ENCODE measurements at regions not wholly inside any gene's neighbourhood (a gene's known extent, or its start where the extent isn't known, plus 50 kb on each side); places are given as distances from the start of the nearest gene placed in this dataset.

GRCh38 chr13:78325585-78325984, 277.8 kb downstream of the POU4F1 start:
- no peak for DNase-seq

GRCh38 chr13:78323848-78324247, 279.5 kb downstream of the POU4F1 start:
- DNase-seq: no peak

GRCh38 chr13:78323040-78323439, 280.3 kb downstream of the POU4F1 start:
- no peak for DNase-seq

DNA sequence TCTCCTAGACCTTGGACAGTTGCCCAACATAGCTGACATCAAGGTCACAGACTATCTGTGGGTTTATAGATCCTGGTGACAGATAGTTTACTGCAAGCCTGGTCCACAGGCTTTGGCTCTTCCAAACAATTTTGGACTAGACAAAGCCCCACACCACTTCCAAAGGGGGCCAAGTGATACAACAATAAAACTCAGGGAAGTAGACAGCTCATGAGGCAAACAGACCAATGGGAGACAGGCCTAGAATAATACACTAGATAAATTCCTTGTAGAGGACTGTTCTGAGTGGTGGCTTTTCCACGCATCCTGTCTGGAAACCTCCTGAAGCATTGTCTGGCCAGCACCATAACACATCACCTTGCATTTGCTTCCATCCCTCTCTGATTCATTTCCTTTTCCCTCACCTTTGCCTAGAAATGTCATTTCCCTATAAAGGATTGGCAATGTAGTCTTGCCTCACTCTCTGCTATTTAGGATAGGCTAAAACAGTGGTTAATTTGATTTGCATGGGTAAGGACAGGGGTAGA, 284.2 kb downstream of the POU4F1 start:
- no peak for DNase-seq

- no peak for DNase-seq
These were observed 286.3 kb downstream of the POU4F1 start for GRCh38 chr13:78317030-78317429.

GRCh38 chr13:78309497-78310180, 293.7 kb downstream of the POU4F1 start:
- DNase-seq: no peak

- no peak for DNase-seq
These were observed 296.7 kb downstream of the POU4F1 start for GRCh38 chr13:78306519-78307206.

GRCh38 chr13:78305171-78305570, 298.2 kb downstream of the POU4F1 start:
- DNase-seq: no peak

GRCh38 chr13:78299832-78300623, 303.3 kb downstream of the POU4F1 start:
- DNase-seq: no peak

- no peak for DNase-seq
These were observed 304.7 kb downstream of the POU4F1 start for GRCh38 chr13:78298657-78299056.

GRCh38 chr13:78286748-78287147, 316.6 kb downstream of the POU4F1 start:
- DNase-seq: no peak

- DNase-seq: no peak
These were observed 338.3 kb downstream of the POU4F1 start for GRCh38 chr13:78265098-78265497.

- no peak for DNase-seq
These were observed 339.7 kb upstream of the EDNRB start for GRCh38 chr13:78258304-78258703.

DNA sequence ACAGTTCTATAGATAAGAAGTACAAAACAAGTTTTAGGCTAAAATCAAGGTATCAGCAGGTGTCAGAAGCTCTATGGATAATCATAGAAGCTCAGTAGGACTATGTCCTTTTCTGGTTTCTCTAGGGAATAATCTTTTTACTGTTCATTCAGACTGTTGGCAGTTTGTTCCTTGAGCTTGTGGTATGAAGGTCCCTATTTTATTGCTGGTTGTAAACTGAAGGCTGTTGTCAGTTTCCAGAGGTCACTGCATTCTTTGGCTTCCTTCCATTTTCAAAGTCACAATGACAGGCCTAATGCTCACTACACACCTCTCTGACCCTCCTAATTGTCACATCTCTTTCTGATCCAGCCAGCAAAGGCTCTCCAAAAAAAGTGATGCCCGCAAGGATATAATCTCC, 337.9 kb upstream of the EDNRB start:
- no peak for DNase-seq

DNA sequence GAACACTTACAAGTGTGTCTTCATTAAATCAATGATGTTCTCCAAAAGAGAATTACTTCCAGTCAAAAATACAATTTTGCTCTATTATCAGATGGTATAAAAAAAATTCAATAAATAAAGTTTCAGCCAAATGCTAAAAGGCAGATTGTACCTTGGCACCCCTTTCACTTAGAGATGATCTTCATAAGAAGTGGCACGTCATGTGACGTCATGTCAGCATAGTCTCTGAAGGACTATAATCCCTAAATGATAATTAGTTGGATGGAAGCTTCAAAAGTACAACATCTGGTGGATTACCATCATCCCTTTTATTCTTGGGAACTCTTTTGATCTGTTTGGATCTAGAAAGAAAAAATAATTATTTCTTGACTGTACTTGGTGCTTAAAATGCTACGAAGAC, 335.5 kb upstream of the EDNRB start:
- no peak for DNase-seq

- DNase-seq: no peak
These were observed 328.7 kb upstream of the EDNRB start for GRCh38 chr13:78247362-78247761.

- DNase-seq: no peak
These were observed 322.8 kb upstream of the EDNRB start for GRCh38 chr13:78241278-78241919.

DNA sequence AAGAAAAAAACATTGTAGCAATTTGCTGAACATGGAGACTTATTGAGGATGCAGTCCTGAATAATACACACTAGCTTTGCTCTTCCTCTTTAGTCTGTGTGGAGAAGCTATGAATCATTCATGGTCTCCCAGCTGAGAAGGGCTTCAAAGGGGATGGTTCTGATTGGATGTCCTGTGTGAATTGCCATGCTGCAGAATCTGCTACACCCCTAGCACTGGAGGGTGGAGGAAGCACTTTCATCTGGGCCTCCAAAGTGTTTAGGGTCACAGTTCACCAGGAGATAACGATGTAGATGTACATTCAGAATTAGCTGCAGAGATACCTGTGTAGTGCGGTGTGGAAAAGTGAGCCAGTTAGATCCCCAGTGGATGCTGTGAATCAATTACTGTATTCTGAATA, 321.1 kb upstream of the EDNRB start:
- DNase-seq: no peak

GRCh38 chr13:78238911-78239310, 320.3 kb upstream of the EDNRB start:
- no peak for DNase-seq

GRCh38 chr13:78228940-78229339, 310.3 kb upstream of the EDNRB start:
- DNase-seq: no peak

GRCh38 chr13:78228211-78228610, 309.6 kb upstream of the EDNRB start:
- no peak for DNase-seq

DNA sequence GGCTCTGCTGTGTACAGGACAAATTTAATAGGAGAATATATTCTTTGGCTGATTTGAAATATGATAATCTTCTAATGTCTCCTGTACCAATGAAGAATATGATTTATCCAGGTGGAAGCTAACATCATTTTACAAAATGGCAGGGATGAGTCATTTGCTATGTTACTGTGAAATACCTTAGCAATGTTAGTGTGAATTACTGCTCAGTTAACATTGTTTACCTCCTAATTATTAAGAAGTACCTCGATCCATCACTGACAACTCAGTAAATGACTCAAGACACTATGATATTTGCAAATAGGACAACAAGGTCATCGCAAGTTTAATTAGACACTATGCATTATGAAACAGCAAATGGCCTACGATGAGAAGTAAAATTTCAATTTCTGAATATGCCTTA, 309.1 kb upstream of the EDNRB start:
- no peak for DNase-seq

DNA sequence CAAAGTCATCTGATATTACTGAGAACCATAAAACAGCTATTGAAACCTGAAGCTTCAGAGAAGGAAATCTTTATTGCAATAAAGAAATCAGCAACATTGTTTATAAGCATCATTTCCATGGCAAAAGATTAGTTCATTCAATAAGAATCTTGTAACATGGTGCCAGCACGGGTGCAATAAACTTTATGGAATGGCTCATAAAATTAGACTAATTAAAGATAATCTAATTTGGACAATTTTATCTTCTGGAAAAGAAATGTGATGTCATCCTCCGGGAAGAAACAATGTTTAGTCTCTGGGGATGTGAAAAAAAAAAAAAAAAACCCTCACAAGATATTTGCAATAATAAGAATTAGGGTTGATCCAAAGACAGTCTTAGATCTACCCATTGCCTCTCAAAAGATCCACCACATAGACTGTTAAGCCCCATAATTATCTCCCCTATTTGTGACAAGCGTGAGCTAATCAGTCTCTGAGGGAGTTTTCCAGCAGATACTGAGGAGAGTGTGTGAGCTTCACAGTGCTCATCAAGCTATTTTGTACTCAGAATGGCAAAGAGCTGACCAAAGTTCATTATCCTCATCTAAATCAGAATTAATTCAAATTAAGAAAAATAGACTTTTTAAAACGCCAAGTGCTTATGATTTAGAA, 297.0 kb upstream of the EDNRB start:
- no peak for DNase-seq
